Cardiac fibroblast (primary cell): ENCODE measurements at regions not wholly inside any gene's neighbourhood (a gene's known extent, or its start where the extent isn't known, plus 50 kb on each side); places are given as distances from the start of the nearest gene placed in this dataset.
"Not testable (repeated sequence)": the region's sequence is repeated elsewhere in the genome, so short reads cannot be mapped to it uniquely, and the experiment has no call there.

Experiments used
- DNase-seq, 2 donors: peaks; one replicate each; pipeline versions ENCODE4 v3.0.0 to v3.0.0-alpha.2; 2010; ENCODE audit warnings: low read depth in 2 of 2
- H3K4me3 ChIP-seq, 2 donors: replicated peaks in 1 of 2; 1 replicate in 1 of 2; 2 replicates in 1 of 2; pipeline ENCODE4 v1.5.1; 2011; ENCODE audit warnings: low read depth in 2 of 2, low read length in 2 of 2, mild to moderate bottlenecking in 2 of 2, moderate library complexity in 1 of 2
- CTCF ChIP-seq: IDR thresholded peaks from one replicate; pipeline ENCODE4 v1.5.1; 2011; ENCODE audit warnings: low read depth, mild to moderate bottlenecking, low read length, inconsistent platforms

- H3K4me3 ChIP-seq = no peak overlapping the region
- DNase-seq = peak; percentile 37
- TF ChIP-seq CTCF = peak; percentile 30
Measured at GRCh38 chr4:163681208-163681821, 186.8 kb downstream of the TMA16 start.

GRCh38 chr4:163688856-163689255 is 194.4 kb downstream of the TMA16 start:
- H3K4me3 ChIP-seq = no peak overlapping the region
- DNase-seq = no peak
- TF ChIP-seq CTCF = no peak

GRCh38 chr4:163693211-163693610 is 198.7 kb downstream of the TMA16 start:
- no peak for TF ChIP-seq CTCF
- no peak overlapping the region for H3K4me3 ChIP-seq
- peak in 1 of 2 donors; percentile 19 for DNase-seq

GRCh38 chr4:163693776-163694175 is 199.3 kb downstream of the TMA16 start:
- H3K4me3 ChIP-seq = no peak overlapping the region
- TF ChIP-seq CTCF = no peak
- peak in 1 of 2 donors; percentile 49 for DNase-seq

GRCh38 chr4:163694385-163694784 is 199.9 kb downstream of the TMA16 start:
- no peak overlapping the region for H3K4me3 ChIP-seq
- DNase-seq = peak in 1 of 2 donors; percentile 6
- no peak for TF ChIP-seq CTCF

- DNase-seq = no peak
- no peak overlapping the region for H3K4me3 ChIP-seq
- TF ChIP-seq CTCF = no peak
Measured at GRCh38 chr4:163697121-163697520, 202.6 kb downstream of the TMA16 start.

- H3K4me3 ChIP-seq, DNase-seq: not testable (repeated sequence)
Measured at GRCh38 chr4:163700383-163700782, 205.9 kb downstream of the TMA16 start.
